EL (cell line): ENCODE measurements at regions not wholly inside any gene's neighbourhood (a gene's known extent, or its start where the extent isn't known, plus 50 kb on each side); places are given as distances from the start of the nearest gene placed in this dataset.
A peak's percentile ranks its signal among the peaks of the same experiment; 100 is the strongest.
"Not testable (repeated sequence)": the region's sequence is repeated elsewhere in the genome, so short reads cannot be mapped to it uniquely, and the experiment has no call there.

Experiments
- DNase-seq: peaks from one replicate; pipeline ENCODE4 v3.0.0-alpha.2; 2016

DNA sequence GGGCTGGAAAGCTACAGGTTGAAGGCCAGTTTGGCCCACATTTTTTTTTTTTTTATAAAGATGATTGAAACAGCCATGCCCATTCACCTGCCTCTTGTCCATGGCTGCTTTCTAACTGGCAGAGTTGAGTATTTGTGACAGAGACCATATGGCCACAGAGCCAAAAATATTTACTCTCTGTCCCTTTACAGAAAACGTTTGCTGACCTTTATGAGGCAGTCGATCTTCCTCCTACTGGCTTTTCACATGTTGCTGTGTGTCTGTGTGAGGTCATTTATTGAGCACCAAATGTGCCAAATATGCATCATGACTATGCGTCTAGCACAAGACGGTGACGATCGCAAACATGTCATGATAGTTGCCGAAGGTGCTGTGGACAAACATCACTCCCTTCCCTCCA is 200.6 kb upstream of the FRG1 start:
- DNase-seq = not testable (repeated sequence)

DNA sequence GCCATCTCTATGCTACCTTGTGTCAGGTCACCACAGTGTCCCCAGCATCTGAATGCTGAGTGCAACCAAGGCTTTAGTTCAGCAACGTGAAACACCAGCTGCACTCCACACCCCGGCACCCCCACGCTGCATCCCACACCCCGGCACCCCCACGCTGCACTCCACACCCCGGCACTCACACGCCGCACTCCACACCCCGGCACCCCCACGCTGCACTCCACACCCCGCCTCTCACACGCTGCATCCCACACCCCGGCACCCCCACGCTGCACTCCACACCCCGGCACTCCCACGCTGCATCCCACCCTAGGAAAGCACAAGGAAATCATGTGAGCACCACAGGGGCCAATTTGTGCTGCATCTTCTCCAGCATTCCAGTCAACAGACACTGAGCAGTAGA is 199.8 kb upstream of the FRG1 start:
- DNase-seq = no peak

DNA sequence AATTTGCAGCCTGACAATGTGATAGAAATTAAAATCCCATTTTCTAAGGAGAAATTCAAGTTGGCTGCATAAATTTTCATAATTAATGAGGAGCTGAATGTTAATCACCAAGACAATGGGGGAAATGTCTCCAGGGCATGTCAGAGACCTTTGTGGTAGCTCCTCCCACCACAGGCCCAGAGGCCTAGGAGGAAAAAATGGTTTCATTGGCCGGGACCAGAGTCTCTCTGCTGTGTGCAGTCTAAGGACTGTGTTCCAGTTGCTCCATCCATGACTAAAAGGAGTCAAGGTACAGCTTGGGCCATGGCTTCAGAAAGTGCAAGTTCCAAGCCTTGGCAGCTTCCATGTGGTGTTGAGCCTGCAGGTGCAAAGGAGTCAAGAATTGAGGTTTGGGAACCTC is 187.6 kb upstream of the FRG1 start:
- not testable (repeated sequence) for DNase-seq

DNA sequence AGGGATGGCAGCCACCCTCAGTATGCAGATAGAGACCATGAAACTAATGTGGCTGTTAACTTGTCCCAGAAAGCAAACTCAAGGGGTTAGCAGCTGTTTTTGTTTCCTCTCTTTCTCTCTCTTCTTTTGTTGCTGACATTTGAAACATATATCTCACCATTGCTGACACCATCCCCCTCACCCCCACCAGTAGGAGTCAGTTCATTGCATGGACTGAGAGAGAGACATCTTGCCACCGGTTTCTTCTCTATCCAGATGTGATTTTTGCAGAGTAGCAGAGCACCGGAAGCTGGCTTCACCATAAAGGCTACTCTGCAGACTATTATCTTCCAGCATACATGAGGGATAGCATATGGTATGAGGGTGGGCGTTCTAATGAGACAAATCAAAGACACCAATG is 177.1 kb upstream of the FRG1 start:
- DNase-seq = no peak

DNA sequence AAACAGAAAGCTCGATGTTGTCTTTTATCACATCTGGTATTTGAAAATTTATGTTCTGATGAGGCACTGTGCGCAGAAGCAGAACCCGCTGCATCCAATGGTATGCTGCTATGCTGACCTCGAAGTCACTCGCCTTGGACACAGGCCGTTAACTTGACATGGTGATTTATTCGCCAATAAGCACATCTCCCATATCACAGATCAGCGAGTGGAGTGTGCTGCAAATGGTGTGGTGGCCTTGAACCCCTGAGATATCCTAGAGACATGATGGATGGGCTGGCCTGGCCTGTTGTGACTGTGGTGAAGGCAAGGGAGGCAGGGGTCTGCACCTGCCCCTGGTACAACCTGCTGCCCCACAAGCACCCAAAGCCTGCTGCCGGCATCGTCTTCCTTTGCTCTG is 175.4 kb upstream of the FRG1 start:
- no peak for DNase-seq

DNA sequence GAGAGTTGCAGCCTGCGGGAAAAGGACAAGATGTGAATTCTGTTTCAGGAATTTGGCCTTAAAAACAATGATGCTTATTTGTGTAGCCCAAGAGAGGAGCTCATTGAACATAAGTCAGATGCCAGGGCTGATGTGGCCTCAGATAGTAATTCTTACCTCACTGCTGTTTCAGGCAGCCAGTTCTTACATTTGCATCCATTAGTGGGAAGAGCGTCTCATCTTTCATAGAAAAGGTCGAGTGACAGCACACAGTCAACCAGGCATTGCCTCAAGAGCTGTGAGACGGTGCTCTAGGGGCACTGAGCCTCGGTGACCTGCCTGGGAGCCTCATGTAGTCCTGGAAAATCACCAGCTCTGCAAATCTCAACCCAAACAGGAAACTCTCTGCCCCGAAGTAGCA is 174.9 kb upstream of the FRG1 start:
- no peak for DNase-seq

DNA sequence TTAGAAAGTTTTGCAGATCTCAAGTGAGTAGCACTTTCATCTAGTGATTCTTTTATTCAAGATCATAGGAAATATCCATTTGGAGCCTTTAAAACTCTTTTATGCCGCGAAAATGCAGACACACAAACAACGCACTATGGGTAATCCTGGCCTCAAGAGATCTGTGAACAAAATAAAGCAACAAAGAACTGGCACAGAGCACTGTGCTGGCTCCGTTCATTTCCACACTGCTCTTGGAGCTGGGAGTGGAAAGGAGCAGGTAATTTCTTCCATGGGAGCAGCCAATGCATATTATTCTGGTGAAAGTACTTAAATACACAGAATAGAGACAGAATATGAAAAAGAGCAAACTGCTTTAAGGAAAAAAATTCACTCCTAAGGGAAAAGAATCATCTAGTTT is 172.7 kb upstream of the FRG1 start:
- DNase-seq = no peak

DNA sequence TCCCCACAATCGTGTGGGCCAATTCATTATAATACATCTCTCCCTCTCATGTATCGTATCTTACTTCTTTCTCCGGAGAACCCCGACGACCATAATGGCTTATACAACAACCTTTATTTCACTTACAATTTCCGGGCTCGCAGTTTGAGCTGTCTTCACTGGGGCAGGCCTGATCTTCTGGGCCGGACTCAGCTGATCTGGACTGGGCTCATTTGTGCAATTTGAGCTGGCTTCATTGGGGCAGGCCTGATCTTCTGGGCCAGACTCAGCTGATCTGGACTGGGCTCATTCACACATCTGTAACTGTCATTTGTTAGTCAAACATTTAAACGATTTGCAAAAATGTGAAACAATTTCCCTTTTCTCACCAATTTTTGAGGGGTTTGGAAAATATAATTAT is 171.5 kb upstream of the FRG1 start:
- no peak for DNase-seq

DNA sequence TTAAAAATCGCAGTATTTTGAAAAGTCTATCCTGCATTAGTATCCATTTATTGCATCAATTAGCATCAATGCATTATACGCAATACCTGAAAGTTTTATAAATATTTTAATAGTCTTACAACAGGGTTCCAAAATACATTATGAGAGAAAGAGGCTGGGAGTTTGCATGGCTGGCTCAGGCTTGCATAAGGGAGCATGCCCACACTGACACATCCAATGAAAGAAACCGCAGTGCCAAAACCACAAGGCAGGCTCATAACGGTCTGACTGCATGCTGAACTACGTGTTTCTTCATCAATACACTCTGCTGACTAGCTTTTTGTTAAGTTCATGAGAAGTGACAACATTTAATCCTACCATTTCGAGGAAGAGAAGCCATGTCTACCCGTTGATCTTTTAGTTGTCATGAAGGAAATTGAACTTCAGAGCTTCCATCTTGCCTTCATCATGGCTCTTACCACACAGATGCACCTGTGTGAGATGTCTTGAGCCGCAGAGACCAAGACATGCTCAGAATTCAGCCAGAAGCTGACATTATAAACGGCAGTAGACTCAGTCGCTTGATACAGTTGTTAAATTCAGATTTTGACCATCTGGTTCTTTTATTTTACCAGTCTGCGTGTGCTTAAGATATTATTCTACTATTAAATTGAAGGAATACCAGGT is 168.8 kb upstream of the FRG1 start:
- DNase-seq = peak; percentile 43

DNA sequence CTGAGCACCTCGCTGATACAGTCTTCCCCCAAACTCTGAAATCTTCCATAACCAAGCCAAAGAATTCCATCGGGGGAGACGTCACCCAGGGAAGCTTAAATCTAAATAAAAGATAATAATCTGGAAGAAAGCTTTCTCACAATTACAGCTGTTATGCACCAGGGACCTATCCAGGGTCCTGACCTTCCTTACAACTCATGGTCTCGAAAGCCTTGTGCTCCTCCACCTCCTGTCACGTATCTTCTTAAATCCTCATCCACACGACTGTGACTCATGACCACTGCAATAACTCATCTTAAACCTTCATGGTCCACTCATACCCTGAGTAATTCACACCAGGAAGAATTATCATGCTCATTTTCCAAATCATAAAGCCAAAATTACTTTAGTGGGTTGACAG is 166.8 kb upstream of the FRG1 start:
- peak; percentile 71 for DNase-seq

DNA sequence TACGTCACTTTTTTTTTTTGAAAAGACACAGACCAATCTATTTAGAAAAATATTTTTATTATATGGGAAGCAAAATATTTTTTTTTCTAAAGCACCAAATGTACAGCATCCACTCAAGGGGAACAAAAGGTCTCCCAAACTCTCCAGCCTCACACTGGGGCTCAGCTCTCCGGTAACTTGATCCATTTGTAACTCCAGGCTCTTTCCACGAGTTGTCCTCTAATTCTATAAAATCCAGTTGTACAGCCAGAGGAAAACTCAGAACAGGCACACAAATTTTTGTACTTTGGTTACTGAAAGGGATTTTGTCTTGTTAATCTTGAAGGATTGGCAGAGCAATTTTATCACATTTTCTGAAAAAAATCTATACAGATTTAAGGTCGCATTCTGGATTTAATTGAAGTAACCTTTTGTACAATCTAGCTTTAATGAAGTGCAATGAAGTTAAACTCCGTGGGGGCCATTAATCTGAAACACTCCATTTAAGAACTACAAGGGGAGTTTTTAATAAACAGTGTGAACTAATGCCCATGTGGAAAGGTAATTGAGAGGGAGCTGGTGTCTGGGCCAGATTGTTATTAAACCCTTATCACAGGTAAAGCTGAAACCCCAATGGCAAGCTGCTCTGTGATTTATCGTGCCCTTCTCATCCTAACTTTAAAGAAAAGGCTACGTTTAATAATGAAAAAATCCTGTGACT is 161.2 kb upstream of the FRG1 start:
- no peak for DNase-seq

DNA sequence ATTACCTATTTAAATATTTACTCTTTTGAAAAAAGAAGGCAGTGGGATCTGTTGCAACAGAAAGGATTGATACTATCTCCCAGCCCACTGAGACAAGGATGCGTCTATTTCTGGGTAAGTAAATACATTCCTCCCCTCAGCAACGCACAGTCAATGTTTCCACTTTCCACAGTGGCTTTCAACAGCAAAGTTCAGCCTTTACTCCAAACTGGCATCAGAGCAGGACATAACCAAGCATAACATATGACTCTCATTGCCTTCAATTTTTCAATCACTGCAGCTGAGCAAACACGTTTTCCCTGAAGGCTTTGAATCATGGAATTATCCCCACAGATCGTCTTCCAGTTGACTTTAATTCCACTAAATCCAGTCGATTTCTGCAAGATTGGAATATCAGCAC is 160.3 kb upstream of the FRG1 start:
- no peak for DNase-seq

DNA sequence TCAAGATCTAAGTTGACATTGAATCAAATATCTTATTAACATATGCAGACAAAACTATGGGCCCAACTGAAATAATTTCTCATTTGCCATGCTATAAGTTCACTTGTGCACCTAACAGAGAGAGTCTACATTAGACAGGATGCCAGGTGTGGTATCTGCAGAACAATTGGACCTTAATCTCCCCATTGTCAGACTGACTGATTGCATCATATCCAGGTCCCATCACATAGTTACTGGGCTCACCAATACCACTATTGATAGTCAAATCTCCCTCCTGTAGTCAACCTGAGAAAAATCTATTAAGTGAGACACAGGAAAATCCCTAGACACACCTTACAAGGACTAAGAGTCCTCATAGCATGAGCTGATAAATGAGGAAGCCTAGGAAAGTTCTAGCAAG is 156.0 kb upstream of the FRG1 start:
- DNase-seq = no peak

DNA sequence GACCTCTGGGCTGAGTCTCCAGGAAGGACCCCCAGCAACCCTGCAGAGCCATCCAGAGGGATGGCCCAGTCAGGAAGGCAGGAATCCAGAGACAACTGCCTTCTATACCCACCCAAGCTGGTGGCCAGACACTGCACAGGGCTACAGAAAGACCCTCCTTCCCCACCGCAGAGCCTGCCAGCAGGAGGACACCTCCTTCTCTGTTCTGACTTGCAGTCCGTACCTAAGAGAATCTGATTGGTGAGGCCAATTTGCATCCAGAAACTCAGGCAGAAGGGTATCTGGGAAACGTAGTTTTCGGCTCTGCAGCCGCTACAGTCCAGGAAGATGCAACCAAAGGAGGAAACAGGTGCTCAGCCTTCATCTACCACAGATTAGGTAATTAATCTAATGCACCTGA is 155.4 kb upstream of the FRG1 start:
- no peak for DNase-seq

DNA sequence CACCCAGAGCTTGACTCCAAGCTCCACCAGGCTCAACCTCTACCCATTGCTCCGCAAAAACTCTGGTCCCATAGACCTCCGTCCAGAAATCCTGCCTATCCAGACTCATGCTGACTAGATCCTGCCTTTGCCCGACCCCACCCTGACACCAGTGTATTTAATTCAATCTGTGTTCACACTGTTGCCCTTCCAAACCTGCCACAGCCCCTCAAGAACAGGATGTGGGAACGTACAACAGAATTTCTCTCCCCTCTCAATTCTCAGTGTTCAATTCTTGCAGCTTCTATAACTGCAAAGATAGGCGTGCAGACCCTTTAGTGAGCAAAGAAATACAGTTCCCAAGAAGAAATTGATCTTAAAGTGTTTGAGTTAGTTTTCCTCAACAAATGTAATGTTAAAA is 154.2 kb upstream of the FRG1 start:
- no peak for DNase-seq

DNA sequence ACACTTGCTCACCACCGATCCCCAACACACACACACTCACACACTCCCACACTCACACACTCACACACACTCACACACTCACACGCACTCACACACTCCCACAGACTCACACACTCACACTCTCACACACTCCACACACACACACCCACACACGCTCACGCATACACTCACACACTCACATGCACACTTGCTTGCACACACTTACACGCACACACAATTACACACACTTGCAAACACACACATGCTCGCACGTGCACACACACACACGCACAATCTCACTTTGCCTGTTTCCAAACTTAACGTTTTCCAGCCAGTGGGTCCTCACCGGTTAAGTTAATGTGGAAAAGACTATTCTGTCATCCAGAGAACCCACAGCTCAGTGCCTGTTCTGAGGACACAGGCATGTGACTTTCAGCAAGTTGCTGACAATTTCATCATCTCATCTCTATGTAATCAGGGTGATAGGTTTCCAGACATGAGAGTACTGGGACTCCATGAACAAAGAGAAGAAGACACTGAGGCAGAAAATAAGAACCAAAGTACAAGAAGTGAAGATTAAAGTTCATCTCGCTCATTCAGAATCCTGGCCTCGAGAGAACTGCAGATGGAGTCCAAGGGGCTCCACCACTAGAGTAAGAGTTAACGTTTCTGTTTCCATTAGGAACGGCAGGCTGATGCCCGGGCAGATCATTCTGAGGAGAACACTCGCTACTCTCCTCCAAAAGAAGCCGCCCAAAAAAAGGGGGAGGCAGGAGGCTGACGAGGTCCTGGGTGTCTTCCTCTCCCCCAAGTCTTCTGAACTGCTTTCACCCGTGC is 153.2 kb upstream of the FRG1 start:
- DNase-seq = no peak

DNA sequence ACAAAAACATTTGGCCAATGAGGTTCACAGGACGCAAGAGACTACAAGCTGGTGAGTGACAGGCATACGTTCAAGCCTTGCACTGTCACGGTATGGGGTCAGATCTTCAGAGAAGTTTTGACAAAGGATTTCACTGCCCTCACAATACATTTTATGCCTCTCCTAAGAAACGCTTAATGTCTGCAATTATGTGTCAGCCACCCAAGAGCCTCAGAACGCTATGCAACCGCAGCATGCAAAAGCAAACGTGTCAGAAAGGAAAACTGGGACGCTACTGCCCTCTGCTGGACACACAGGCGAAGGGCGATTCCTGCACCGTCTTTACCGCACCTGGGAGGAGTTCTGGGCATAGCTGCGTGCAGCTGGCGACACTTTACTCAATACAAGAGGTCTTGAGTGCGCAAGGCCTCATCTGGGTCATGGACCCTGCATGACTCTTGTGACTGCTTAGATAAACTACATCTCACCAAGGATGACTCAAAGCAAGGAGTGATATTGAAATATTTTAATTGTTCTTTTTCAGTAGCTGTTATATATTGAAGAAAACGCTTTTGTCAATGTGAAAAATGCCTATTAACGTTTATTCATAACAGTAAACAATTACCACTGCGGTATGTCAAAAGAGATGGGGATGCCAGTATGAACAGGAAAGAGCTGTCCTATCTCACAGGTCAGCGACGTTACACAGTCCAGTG is 147.6 kb upstream of the FRG1 start:
- peak; percentile 50 for DNase-seq

DNA sequence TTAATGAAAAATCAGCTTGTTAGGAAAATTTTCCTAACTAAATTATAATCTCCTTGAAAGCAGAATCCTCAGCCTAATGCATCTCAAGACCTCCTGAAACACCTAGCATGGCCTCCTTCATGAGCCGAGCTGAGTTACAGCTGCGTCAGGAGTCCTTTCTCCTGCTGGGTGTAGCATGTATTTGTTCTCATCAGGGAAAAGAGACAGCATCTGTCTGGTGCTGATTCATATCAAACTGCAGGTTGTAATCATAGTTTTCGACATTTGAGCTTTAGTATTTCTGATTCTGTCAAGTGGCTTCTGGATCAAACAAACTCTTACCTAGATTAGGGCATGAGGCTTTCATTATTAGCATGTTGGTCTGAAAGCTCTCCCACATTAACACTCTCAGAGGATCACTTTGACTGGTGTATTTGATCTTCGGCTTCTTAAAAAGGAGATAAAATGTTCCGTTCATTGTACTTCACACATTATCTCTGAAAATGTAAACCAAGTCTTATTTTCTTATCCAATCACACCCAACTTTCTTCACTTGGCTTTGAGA is 140.1 kb upstream of the FRG1 start:
- no peak for DNase-seq

DNA sequence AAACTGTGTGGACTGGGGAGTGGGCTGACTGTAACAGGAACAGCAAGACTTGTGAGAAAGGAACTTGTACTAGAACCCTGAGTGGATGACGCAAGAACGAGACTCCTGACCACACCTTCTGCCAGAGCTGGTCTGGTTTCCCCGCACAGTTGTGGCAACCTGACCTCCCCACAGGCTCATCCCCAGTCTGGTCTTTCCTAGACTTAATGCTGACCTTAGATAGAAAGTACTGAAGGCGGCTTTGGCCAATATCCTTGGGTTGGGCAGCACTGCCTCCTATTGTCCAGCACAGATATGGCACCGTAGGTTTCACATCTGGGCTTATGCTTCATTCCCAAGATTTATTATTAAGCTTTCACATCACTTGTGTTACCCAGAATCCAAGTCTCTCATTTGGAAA is 137.8 kb upstream of the FRG1 start:
- DNase-seq = no peak

DNA sequence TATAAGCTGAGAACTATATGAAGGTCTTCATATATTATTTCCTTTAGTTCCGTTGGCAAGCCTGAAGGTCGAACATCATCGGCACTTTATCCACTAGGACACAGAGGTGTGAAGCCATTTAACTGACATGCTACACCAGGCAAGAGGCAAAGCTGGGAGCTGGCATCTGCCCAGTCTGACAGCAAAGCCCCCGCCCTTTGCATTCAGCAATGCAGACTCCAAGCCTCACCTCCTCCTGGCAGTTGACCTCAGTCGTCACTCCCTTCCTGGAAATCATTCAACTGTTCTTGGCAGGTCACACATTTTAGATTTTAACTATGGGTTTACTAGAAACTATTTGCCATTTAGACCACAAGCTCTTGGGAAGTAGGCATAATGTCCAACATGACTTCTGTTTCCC is 135.8 kb upstream of the FRG1 start:
- no peak for DNase-seq

DNA sequence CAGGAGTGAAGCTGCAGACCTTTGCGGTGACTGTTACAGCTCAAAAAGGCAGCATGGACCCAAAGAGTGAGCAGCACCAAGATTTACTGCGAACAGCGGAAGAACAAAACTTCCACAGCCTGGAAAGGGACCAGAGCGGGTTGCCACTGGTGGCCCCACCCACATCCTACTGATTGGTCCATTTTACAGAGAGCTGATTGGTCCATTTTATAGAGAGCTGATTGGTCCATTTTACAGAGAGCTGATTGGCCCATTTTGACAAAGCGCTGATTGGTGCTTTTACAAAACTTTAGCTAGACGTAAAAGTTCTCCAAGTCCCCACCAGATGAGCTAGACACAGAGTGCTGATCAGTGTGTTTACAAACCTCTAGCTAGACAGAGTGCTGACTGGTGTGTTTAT is 134.2 kb upstream of the FRG1 start:
- DNase-seq = no peak

DNA sequence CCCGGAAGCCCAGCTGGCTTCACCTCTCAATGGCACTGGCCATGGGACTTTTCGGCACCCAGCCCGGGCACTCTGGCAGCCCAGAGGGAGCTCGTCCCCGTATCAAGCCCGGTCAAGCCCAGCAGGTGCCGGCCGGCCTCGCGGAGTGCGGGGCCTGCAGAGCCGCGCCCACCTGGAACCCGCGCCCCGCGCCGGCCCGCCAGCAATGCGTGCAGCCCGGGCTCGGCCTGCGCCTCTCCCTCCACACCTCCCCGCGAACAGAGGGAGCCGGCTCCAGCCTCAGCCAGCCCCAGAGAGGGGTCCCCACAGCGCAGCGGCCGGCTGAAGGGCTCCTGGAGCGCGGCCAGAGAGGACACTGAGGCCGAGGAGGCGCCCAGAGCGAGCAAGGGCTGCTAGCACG is 133.6 kb upstream of the FRG1 start:
- DNase-seq = no peak

DNA sequence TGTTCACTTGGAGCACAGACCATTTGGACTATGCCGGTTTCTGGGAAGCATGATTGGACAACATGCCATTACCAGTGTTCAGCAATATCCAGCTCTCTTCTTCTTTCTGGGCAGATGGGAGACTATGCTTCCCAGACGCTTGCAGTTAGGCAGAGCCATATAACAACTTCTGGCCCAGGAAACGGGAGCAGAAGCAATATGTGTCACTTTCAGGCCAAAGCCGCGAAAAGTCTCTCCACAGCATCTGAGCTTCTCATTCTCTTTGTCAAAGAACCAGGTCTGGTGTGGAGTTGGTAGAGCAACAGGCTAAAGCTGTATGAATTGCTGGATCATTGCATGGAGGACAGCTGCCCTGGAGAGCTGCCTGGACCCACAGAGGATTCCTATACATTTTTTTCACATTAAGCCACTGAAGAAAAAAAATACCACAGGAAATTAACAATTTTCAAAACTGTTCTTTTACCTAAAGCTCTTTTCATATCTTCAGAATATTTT is 131.4 kb upstream of the FRG1 start:
- no peak for DNase-seq
